Psoas muscle (tissue), 7 donors: ENCODE measurements at regions not wholly inside any gene's neighbourhood (a gene's known extent, or its start where the extent isn't known, plus 50 kb on each side); places are given as distances from the start of the nearest gene placed in this dataset.
"Not testable (repeated sequence)": the region's sequence is repeated elsewhere in the genome, so short reads cannot be mapped to it uniquely, and the experiment has no call there.

Experiments
- ATAC-seq, 4 donors: fragments of 200-7000 bp; cut with Tn5 transposase; one replicate each; pipeline ENCODE4 v1.9.1; 2020; ENCODE audit warnings: moderate library complexity in 3 of 4, mild to moderate bottlenecking in 2 of 4
- DNase-seq, 2 donors: peaks; one replicate each; pipeline ENCODE4 v3.0.0-alpha.2; 2020
- H3K27ac ChIP-seq: fragments of 200-600 bp; one replicate; pipeline ENCODE4 v1.8.0; 2022
- H3K27me3 ChIP-seq, 3 donors: fragments of 200-600 bp in 1 of 3; one replicate each; pipeline versions ENCODE4 v1.6.1 to v1.8.0; 2013 to 2022; ENCODE audit warnings: low read length in 2 of 3, mild to moderate bottlenecking in 2 of 3, moderate library complexity in 1 of 3; ENCODE audit not compliant: insufficient read depth in 3 of 3
- H3K36me3 ChIP-seq, 2 donors: fragments of 200-600 bp in 1 of 2; one replicate each; pipeline versions ENCODE4 v1.6.1 to v1.8.0; 2013 to 2022; ENCODE audit warnings: low read depth in 1 of 2, mild to moderate bottlenecking in 1 of 2, moderate library complexity in 1 of 2; ENCODE audit not compliant: insufficient read depth in 1 of 2
- H3K4me1 ChIP-seq: fragments of 200-600 bp; one replicate; pipeline ENCODE4 v1.8.0; 2022
- H3K4me3 ChIP-seq: fragments of 200-600 bp; one replicate; pipeline ENCODE4 v1.8.0; 2022; ENCODE audit warnings: mild to moderate bottlenecking
- H3K9me3 ChIP-seq: fragments of 200-600 bp; one replicate; pipeline ENCODE4 v1.8.0; 2022
- WGBS, 3 donors: extraction: QIAGEN DNeasy Blood & Tissue Kit; methylation state at CpG; one replicate each; pipeline versions ENCODE4 v1.1.6 to v1.1.7; 2013; 5-methylcytosine and 5-hydroxymethylcytosine counted together
- intact Hi-C, 2 donors: fragments of 100-400 bp; cut with DNase I; formaldehyde crosslinking; loops; one replicate each; pipeline versions ENCODE4 v1.11.0 to v1.14.2; 2022
- TF ChIP-seq, protein P1 (sequence below): fragments of 200-600 bp; IDR thresholded peaks from one replicate; pipeline ENCODE4 v1.8.0; 2022; ENCODE audit warnings: antibody characterized with exemption
- donor health status: healthy with polysubstance abuse.
- donor health status: DM: no; HTN: no; CAD: no; lungs with moderate emphysema.
- donor health status: Bipolar disorder and iron deficiency.
- donor health status: healthy.
- donor health status: DM: yes; HTN: yes; CAD: no.
- donor health status: DM: no; HTN: no; CAD: no.
- donor health status: DM: yes; HTN: yes; CAD: no.

DNA sequence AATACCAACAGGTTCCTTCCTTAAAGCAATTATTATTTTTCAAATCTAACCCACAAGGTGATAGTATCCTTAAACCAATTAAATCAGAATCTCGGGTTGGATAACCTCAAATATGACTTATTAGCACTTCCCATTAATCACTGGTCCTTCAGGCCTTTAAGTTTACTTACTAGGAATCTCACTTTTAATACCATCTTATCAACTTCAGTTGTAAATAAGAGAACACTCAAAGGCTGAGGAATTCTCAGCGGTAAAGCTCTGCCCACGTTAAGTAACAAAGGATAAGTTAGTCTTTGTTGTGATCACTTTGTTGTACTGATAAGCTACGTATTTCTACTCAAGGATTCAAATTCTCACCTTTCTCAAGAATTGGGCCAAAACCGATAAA is 82.0 kb downstream of the OR2B2 start:
- Histone ChIP-seq H3K4me1 (no peaks in the 10 kb centered on the region), H3K27ac (no peak overlapping the region), H3K27me3 (peaks cover 0 to 4% (median 0%) of the 10 kb centered on the region in 3 donors), H3K4me3 (peak overlapping the region; percentile 58), H3K36me3 (no peaks in the 10 kb centered on the region), H3K9me3 (no peaks in the 10 kb centered on the region)
- WGBS, 3 donors: 49 to 53% (median 52%) methylated on average over 5 of the region's 5 CpGs
- intact Hi-C loops: no loop called here
- DNase-seq (no peak), ATAC-seq (no peak)
- TF ChIP-seq, protein P1, sequence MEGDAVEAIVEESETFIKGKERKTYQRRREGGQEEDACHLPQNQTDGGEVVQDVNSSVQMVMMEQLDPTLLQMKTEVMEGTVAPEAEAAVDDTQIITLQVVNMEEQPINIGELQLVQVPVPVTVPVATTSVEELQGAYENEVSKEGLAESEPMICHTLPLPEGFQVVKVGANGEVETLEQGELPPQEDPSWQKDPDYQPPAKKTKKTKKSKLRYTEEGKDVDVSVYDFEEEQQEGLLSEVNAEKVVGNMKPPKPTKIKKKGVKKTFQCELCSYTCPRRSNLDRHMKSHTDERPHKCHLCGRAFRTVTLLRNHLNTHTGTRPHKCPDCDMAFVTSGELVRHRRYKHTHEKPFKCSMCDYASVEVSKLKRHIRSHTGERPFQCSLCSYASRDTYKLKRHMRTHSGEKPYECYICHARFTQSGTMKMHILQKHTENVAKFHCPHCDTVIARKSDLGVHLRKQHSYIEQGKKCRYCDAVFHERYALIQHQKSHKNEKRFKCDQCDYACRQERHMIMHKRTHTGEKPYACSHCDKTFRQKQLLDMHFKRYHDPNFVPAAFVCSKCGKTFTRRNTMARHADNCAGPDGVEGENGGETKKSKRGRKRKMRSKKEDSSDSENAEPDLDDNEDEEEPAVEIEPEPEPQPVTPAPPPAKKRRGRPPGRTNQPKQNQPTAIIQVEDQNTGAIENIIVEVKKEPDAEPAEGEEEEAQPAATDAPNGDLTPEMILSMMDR: no peak

DNA sequence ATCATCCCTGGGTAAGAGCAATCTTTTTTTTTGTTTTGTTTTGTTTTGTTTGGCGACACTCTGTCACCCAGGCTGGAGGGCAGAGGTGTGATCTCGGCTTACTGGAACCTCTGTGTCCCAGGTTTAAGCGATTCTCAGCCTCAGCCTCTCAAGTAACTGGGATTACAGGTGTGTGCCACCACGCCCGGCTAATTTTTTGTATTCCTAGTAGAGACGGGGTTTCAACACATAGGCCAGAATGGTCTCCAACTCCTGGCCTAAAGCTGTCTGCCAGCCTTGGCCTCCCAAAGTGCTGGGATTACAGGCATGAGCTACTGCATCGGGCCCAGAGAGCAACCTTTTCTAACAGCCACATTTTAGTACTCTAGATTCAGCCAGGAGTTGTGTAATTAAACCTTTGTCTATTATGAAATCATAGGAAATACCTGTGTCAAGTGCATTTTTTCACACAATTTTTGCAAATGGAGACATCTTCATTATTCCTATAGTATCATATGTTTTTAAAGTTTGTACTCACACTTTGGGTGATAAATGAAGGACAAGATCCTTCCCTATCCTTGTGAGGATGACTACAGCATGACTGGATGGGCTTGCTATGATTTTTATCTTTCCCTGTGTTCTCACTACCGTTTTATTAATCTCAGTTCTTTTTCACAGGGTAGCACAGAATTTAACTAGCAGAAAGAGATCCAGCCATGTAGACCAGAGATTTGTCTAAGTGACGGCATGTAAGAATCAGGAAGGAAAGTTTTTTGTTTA is 82.6 kb downstream of the OR2B2 start:
- no peak overlapping the region for H3K27ac ChIP-seq
- intact Hi-C loops: no loop called here
- peaks cover 0 to 9% (median 0%) of the 10 kb centered on the region in 3 donors for H3K27me3 ChIP-seq
- H3K36me3 ChIP-seq: no peaks in the 10 kb centered on the region
- ATAC-seq: no peak
- no peaks in the 10 kb centered on the region for H3K4me1 ChIP-seq
- TF ChIP-seq, protein P1: no peak
- 83 to 86% (median 85%) methylated on average over 9 of the region's 9 CpGs for WGBS, 3 donors
- peak overlapping the region; percentile 58 for H3K4me3 ChIP-seq
- H3K9me3 ChIP-seq: no peaks in the 10 kb centered on the region
- DNase-seq: no peak

DNA sequence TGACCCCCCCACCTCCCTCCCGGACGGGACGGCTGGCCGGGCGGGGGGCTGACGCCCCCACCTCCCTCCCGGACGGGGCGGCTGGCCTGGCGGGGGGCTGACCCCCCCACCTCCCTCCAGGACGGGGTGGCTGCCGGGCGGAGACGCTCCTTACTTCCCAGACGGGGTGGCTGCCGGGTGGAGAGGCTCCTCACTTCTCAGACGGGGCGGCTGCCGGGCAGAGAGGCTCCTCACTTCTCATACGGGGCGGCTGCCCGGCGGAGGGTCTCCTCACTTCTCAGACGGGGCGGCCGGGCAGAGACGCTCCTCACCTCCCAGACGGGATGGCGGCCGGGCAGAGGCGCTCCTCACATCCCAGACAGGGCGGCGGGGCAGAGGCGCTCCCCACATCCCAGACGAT is 84.7 kb downstream of the OR2B2 start:
- H3K27me3 ChIP-seq: peaks cover 0 to 26% (median 3%) of the 10 kb centered on the region in 3 donors
- 19 to 64% (median 63%) methylated on average over 11 to 35 of the region's 35 CpGs for WGBS, 3 donors
- H3K4me1 ChIP-seq, H3K36me3 ChIP-seq, ATAC-seq, intact Hi-C loops, H3K9me3 ChIP-seq, H3K4me3 ChIP-seq, H3K27ac ChIP-seq, DNase-seq: not testable (repeated sequence)

DNA sequence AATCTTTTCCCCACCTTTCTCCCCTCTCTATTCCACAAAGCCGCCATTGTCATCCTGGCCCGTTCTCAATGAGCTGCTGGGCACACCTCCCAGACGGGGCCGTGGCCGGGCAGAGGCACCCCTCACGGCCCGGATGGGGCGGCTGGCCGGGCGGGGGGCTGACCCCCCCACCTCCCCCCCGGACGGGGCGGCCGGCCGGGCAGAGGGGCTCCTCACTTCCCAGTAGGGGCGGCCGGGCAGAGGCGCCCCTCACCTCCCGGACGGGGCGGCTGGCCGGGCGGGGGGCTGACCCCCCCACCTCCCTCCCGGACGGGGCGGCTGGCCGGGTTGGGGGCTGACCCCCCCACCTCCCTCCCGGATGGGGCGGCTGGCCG is 85.6 kb downstream of the OR2B2 start:
- H3K4me3 ChIP-seq, H3K27ac ChIP-seq, H3K9me3 ChIP-seq, ATAC-seq, DNase-seq, H3K4me1 ChIP-seq, H3K36me3 ChIP-seq, intact Hi-C loops: not testable (repeated sequence)
- peaks cover 0 to 35% (median 3%) of the 10 kb centered on the region in 3 donors for H3K27me3 ChIP-seq
- WGBS, 3 donors: 15 to 45% (median 39%) methylated on average over 15 to 21 of the region's 30 CpGs

DNA sequence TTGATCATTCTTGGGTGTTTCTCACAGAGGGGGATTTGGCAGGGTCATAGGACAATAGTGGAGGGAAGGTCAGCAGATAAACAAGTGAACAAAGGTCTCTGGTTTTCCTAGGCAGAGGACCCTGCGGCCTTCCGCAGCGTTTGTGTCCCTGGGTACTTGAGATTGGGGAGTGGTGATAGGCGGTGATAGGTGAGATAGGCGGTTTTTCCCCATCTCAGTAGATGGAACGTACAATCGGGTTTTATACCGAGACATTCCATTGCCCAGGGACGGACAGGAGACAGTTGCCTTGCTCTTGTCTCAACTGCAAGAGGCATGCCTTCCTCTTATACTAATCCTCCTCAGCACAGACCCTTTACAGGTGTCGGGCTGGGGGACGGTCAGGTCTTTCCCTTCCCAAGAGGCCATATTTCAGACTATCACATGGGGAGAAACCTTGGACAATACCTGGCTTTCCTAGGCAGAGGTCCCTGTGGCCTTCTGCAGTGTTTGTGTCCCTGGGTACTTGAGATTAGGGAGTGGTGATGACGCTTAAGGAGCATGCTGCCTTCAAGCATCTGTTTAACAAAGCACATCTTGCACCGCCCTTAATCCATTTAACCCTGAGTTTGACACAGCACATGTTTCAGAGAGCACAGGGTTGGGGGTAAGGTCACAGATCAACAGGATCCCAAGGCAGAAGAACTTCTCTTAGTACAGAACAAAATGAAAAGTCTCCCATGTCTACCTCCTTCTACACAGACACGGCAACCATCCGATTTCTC is 86.2 kb downstream of the OR2B2 start:
- H3K9me3 ChIP-seq, H3K4me3 ChIP-seq, H3K36me3 ChIP-seq, ATAC-seq, H3K27ac ChIP-seq, DNase-seq, intact Hi-C loops, H3K4me1 ChIP-seq: not testable (repeated sequence)
- peaks cover 0 to 41% (median 3%) of the 10 kb centered on the region in 3 donors for H3K27me3 ChIP-seq
- 71 to 78% (median 73%) methylated on average over 14 of the region's 15 CpGs for WGBS, 3 donors
